H9 (cell line): ENCODE measurements at regions not wholly inside any gene's neighbourhood (a gene's known extent, or its start where the extent isn't known, plus 50 kb on each side); places are given as distances from the start of the nearest gene placed in this dataset.

Source experiments
- DNase-seq: peaks from one replicate; pipeline ENCODE4 v3.0.0-alpha.2; 2017
- H2AFZ ChIP-seq: one replicate; pipeline ENCODE4 v1.6.1; 2013; ENCODE audit warnings: mild to moderate bottlenecking, low read length, control low read depth, moderate library complexity
- H2AK5ac ChIP-seq: 2 replicates; pipeline ENCODE4 v1.6.1; 2013; ENCODE audit warnings: low read length, control low read depth, mixed read lengths; ENCODE audit not compliant: insufficient read length
- H2BK120ac ChIP-seq: one replicate; pipeline ENCODE4 v1.6.1; 2013; ENCODE audit warnings: low read depth, mild to moderate bottlenecking, low read length, control low read depth, inconsistent platforms; ENCODE audit not compliant: poor library complexity, severe bottlenecking
- H2BK12ac ChIP-seq: 2 replicates; pipeline ENCODE4 v1.6.1; 2013; ENCODE audit warnings: low read length, control low read depth, mixed read lengths, low read depth; ENCODE audit not compliant: insufficient read length
- H2BK15ac ChIP-seq: 2 replicates; pipeline ENCODE4 v1.6.1; 2013; ENCODE audit warnings: low read depth, low read length, control low read depth
- H2BK20ac ChIP-seq: one replicate; pipeline ENCODE4 v1.6.1; 2013; ENCODE audit warnings: low read depth, mild to moderate bottlenecking, low read length, control low read depth, inconsistent platforms; ENCODE audit not compliant: poor library complexity, severe bottlenecking
- H2BK5ac ChIP-seq: 2 replicates; pipeline ENCODE4 v1.6.1; 2013; ENCODE audit warnings: low read length, control low read depth, mixed read lengths; ENCODE audit not compliant: insufficient read length
- H3K14ac ChIP-seq: 2 replicates; pipeline ENCODE4 v1.6.1; 2013; ENCODE audit warnings: low read length, control low read depth; ENCODE audit not compliant: insufficient read depth
- H3K18ac ChIP-seq: 2 replicates; pipeline ENCODE4 v1.6.1; 2013; ENCODE audit warnings: low read depth, mild to moderate bottlenecking, mixed read lengths, low read length, control low read depth; ENCODE audit not compliant: insufficient read length
- H3K23ac ChIP-seq: 2 replicates; pipeline ENCODE4 v1.6.1; 2013; ENCODE audit warnings: low read length, control low read depth, mixed read lengths, low read depth; ENCODE audit not compliant: insufficient read length
- H3K23me2 ChIP-seq: 2 replicates; pipeline ENCODE4 v1.6.1; 2013; ENCODE audit warnings: low read depth, mild to moderate bottlenecking, mixed read lengths, low read length, control low read depth; ENCODE audit not compliant: insufficient read length, poor library complexity, severe bottlenecking
- H3K27ac ChIP-seq: 2 replicates; pipeline ENCODE4 v1.5.1; 2013; ENCODE audit warnings: low read length, control low read depth, mixed read lengths, low read depth; ENCODE audit not compliant: insufficient read length
- H3K27me3 ChIP-seq: 2 replicates; pipeline ENCODE4 v1.6.1; 2013; ENCODE audit warnings: low read length, control low read depth, inconsistent platforms; ENCODE audit not compliant: insufficient read depth
- H3K4ac ChIP-seq: 2 replicates; pipeline ENCODE4 v1.6.1; 2013; ENCODE audit warnings: low read depth, mild to moderate bottlenecking, control low read depth, inconsistent platforms, low read length, moderate library complexity
- H3K4me1 ChIP-seq: 2 replicates; pipeline ENCODE4 v1.6.1; 2013; ENCODE audit warnings: low read length, control low read depth, inconsistent platforms; ENCODE audit not compliant: insufficient read depth
- H3K4me2 ChIP-seq: 2 replicates; pipeline ENCODE4 v1.6.1; 2013; ENCODE audit warnings: low read length, control low read depth, mixed read lengths; ENCODE audit not compliant: insufficient read length, insufficient read depth
- H3K56ac ChIP-seq: 2 replicates; pipeline ENCODE4 v1.6.1; 2013; ENCODE audit warnings: low read depth, mild to moderate bottlenecking, mixed read lengths, low read length, control low read depth; ENCODE audit not compliant: insufficient read length
- H3K79me1 ChIP-seq: 2 replicates; pipeline ENCODE4 v1.6.1; 2013; ENCODE audit warnings: low read depth, mild to moderate bottlenecking, moderate library complexity, low read length, control low read depth, inconsistent platforms; ENCODE audit not compliant: insufficient read depth, poor library complexity, severe bottlenecking
- H3K79me2 ChIP-seq: 2 replicates; pipeline ENCODE4 v1.6.1; 2013; ENCODE audit warnings: low read length, control low read depth, inconsistent platforms; ENCODE audit not compliant: insufficient read depth
- H3K9ac ChIP-seq: 2 replicates; pipeline ENCODE4 v1.6.1; 2013; ENCODE audit warnings: low read length, control low read depth, mixed read lengths; ENCODE audit not compliant: insufficient read length; ENCODE audit errors: extremely low read depth
- H3K9me3 ChIP-seq: one replicate; pipeline ENCODE4 v1.6.1; 2013; ENCODE audit warnings: low read depth, low read length, inconsistent platforms; ENCODE audit not compliant: control insufficient read depth
- H3T11ph ChIP-seq: one replicate; pipeline ENCODE4 v1.6.1; 2013; ENCODE audit warnings: mild to moderate bottlenecking, low read length, control low read depth, inconsistent platforms
- H4K20me1 ChIP-seq: one replicate; pipeline ENCODE4 v1.6.1; 2013; ENCODE audit not compliant: control insufficient read depth, insufficient read length, insufficient read depth
- H4K5ac ChIP-seq: 2 replicates; pipeline ENCODE4 v1.6.1; 2013; ENCODE audit warnings: low read depth, mild to moderate bottlenecking, mixed read lengths, low read length, control low read depth; ENCODE audit not compliant: insufficient read length
- H4K8ac ChIP-seq: replicated peaks from 2 replicates; pipeline ENCODE4 v1.6.1; 2013; ENCODE audit warnings: low read length, control low read depth, mixed read lengths, low read depth; ENCODE audit not compliant: insufficient read length
- H4K91ac ChIP-seq: 2 replicates; pipeline ENCODE4 v1.6.1; 2013; ENCODE audit warnings: low read depth, mild to moderate bottlenecking, moderate library complexity, mixed read lengths, low read length, control low read depth; ENCODE audit not compliant: insufficient read length
- H3K27ac Mint-ChIP-seq, 3 experiments: 2 replicates in 2 of 3; 3 replicates in 1 of 3; pipeline ENCODE4 v1.8.0; 2020 to 2021; ENCODE audit warnings: mixed read lengths in 3 of 3, mild to moderate bottlenecking in 1 of 3, moderate library complexity in 1 of 3
- H3K27me3 Mint-ChIP-seq: 2 replicates; pipeline ENCODE4 v1.8.0; 2021; ENCODE audit warnings: low read depth, mild to moderate bottlenecking, moderate library complexity, mixed read lengths
- H3K36me3 Mint-ChIP-seq, 3 experiments: 2 replicates in 2 of 3; 3 replicates in 1 of 3; pipeline ENCODE4 v1.8.0; 2020 to 2021; ENCODE audit warnings: low read depth in 3 of 3, mixed read lengths in 3 of 3; ENCODE audit not compliant: insufficient read depth in 1 of 3
- H3K4me1 Mint-ChIP-seq, 2 experiments: 2 replicates each; pipeline ENCODE4 v1.8.0; 2020; ENCODE audit warnings: mixed read lengths in 2 of 2
- H3K4me3 Mint-ChIP-seq, 2 experiments: 2 replicates in 1 of 2; 3 replicates in 1 of 2; pipeline ENCODE4 v1.8.0; 2020 to 2021; ENCODE audit warnings: mild to moderate bottlenecking in 2 of 2, mixed read lengths in 2 of 2, moderate library complexity in 1 of 2
- H3K9me3 Mint-ChIP-seq, 2 experiments: 2 replicates in 1 of 2; 3 replicates in 1 of 2; pipeline ENCODE4 v1.8.0; 2020; ENCODE audit warnings: mild to moderate bottlenecking in 2 of 2, mixed read lengths in 2 of 2, moderate library complexity in 1 of 2
- WGBS: extraction: QIAGEN DNeasy Blood & Tissue Kit; methylation state at CpG from one replicate; pipeline ENCODE4 v1.1.7; 2013; ENCODE audit warnings: missing lambda C conversion rate, low lambda C conversion rate, mixed read lengths; ENCODE audit not compliant: insufficient read length; ENCODE audit errors: extremely low coverage; 5-methylcytosine and 5-hydroxymethylcytosine counted together
- TF ChIP-seq, protein P1 (sequence below): fragments of 200-600 bp; sonication (generic); conservative IDR thresholded peaks from 3 replicates; pipeline ENCODE4 v1.8.0; 2021; ENCODE audit warnings: antibody characterized with exemption, mild to moderate bottlenecking

DNA sequence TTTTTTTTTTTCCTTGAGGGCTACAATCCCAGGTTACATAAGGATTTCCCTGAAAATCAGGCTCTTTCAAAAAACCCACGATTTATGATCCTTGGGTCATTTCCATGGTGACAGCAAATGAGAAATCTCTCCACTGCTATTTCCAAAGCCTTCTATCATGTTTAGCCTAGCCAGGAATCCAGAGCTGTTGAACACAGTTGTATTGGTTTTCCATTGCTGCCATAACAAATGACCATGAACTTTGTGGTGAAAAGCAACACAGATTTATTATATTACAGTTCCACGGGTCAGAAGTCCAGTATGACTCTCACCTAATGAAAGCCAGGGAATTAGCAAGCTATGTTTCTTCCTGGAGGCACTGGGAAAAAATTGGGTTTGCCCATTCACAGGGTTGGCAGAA lies 106.6 kb downstream of the MAF start:
- no peak for DNase-seq
- Histone ChIP-seq H3K4me1 (no peaks in the 10 kb centered on the region), H3K9me3 (no peaks in the 10 kb centered on the region), H3K79me1 (no peaks in the 10 kb centered on the region), H3K4me2 (no peak overlapping the region), H2BK15ac (no peak overlapping the region), H3K4ac (no peak overlapping the region), H3K27me3 (no peaks in the 10 kb centered on the region), H2BK120ac (no peak overlapping the region), H3K23me2 (no peaks in the 10 kb centered on the region), H4K20me1 (no peaks in the 10 kb centered on the region), H3K9ac (no peak overlapping the region), H3K23ac (no peak overlapping the region), H4K8ac (no peak overlapping the region), H3K56ac (no peak overlapping the region), H3K79me2 (no peaks in the 10 kb centered on the region), H2BK5ac (no peak overlapping the region), H2BK12ac (no peak overlapping the region), H4K5ac (no peak overlapping the region), H2AFZ (no peak overlapping the region), H3T11ph (no peak overlapping the region), H2AK5ac (no peak overlapping the region), H2BK20ac (no peak overlapping the region), H3K14ac (no peak overlapping the region), H4K91ac (no peak overlapping the region), H3K27ac (no peak overlapping the region), H3K18ac (no peak overlapping the region)
- peaks cover 0 to 6% (median 0%) of the 10 kb centered on the region in 3 experiments; a peak in 1 of 7 replicates for H3K36me3 Mint-ChIP-seq
- H3K9me3 Mint-ChIP-seq = peaks cover 0 to 3% of the 10 kb centered on the region in 2 experiments; a peak in 1 of 5 replicates
- peaks cover 1% of the 10 kb centered on the region; the same call in 1 of the 2 replicates for H3K27me3 Mint-ChIP-seq
- TF ChIP-seq, protein P1, sequence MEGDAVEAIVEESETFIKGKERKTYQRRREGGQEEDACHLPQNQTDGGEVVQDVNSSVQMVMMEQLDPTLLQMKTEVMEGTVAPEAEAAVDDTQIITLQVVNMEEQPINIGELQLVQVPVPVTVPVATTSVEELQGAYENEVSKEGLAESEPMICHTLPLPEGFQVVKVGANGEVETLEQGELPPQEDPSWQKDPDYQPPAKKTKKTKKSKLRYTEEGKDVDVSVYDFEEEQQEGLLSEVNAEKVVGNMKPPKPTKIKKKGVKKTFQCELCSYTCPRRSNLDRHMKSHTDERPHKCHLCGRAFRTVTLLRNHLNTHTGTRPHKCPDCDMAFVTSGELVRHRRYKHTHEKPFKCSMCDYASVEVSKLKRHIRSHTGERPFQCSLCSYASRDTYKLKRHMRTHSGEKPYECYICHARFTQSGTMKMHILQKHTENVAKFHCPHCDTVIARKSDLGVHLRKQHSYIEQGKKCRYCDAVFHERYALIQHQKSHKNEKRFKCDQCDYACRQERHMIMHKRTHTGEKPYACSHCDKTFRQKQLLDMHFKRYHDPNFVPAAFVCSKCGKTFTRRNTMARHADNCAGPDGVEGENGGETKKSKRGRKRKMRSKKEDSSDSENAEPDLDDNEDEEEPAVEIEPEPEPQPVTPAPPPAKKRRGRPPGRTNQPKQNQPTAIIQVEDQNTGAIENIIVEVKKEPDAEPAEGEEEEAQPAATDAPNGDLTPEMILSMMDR = no peak
- H3K4me3 Mint-ChIP-seq = no peak overlapping the region
- H3K27ac Mint-ChIP-seq = no peak overlapping the region
- peaks cover 0 to 3% of the 10 kb centered on the region in 2 experiments; a peak in 1 of 4 replicates for H3K4me1 Mint-ChIP-seq
- no CpG with 5 or more reads among the region's 2 CpGs for WGBS
